ENCODE measurements at regions not wholly inside any gene's neighbourhood (a gene's known extent, or its start where the extent isn't known, plus 50 kb on each side); places are given as distances from the start of the nearest gene placed in this dataset.
"Not testable (repeated sequence)": the region's sequence is repeated elsewhere in the genome, so short reads cannot be mapped to it uniquely, and the experiment has no call there.

DNA sequence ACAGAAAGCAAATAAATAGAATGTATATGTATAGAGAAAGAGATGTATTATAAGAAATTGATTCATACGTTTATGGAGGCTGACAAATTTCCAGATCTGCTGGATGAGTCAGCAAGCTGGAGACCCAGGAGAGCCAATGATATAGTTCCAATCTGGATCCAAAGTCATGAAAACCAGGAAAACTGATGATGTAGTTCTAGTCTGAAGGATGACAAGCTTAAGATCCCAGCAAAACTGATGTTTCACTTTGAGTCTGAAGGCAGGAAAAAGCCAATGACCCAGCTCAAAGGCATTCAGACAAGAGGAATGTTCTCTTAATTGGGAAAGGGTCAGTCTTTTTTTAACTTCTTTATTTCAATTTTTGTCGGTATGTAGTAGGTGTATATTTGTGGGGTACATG is 102.6 kb downstream of the LHFPL1 start:
- no peak for DNase-seq

DNA sequence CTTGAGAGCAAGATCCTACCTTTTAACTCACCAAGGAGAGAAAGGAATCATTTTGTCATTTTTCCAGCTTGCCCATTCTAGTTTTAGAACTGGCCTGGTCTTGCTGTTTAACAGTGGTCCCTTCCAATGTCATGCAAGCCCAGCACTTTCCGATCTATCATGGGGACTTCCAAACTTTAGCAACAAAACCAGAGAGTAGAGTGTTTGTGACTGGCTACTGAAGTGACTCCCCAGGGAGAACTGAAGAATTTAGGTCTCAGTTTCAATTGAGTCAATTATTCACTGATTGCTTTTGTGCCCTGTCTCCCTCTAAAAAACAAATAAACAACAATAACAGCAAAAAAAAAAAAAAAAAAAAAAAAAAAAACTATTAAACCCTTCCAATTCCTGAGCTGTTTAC is 108.3 kb downstream of the LHFPL1 start:
- DNase-seq: no peak

DNA sequence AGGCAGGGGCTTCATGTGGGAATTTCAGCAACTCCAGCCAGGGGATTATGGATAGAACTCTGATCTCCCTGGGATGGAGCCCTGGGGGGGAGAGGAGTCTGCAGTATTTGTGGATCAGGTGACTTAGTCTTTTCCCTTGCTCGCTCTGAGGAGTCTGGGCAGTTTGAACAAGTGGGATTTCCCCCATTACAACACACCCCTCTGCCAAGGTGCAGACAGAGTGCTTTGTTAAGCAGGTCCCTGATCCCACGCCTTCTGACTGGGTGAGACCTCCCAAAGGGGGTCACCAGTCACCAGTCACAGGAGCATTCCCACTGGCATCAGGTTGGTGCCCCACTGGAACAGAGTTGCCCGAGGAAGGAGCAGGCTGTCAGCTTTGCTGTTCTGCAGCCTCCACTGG is 123.9 kb downstream of the LHFPL1 start:
- no peak for DNase-seq

DNA sequence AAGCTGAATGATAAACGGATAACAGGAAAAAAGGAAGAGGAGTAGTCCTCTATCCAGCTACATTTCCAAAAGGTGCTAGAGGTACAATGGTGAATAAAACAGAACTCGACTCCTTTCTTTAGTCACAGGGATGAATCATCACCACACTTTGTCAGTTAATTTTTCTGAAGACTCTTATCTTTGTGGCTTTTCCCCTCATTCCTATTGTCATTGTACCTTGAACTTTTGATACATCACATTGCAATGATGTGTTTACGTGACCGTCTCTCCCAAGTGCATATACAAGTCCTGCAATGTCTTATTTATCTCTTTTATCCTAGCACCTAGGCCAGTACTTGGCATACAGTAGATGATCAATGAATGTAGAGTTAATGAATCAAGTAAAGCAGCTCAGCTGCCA is 134.7 kb downstream of the LHFPL1 start:
- no peak for DNase-seq

DNA sequence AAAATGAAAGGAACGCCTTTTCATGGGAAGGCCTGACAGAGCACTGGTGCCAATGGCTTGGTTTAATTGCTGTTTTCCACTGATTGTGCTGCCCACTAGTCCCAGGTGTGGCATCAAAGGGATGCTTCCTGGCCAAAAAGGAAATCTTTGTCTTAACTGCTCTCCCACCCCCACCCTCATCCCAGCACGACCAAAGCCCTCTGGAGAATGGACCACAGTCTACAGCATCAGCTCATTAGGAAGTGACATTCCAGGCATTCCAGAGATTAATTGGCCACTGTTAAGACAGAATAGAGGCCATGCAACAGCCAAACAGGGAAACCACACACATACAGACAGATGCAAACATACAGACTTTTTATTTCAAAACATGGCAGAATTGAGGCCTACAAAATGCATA is 143.2 kb downstream of the LHFPL1 start:
- no peak for DNase-seq

DNA sequence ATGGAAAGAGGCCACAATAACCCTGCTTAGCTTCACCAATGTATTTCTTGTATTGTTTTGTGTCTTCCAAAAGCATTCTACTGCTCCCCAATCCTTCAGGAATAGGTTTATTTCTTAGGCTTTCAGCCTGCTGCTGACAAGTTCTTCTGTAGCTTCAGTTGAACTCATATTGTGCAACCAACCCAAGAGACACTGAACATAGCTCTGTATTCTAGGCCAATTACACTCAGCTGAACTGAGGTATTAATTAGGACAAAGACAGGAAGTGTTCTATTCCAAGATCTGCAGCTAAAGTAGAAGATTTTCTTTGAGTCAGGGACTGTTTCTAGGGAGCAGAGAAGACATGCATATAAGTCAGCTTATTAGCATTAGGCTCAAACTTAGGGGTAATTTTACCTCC is 151.8 kb downstream of the LHFPL1 start:
- DNase-seq: no peak

DNA sequence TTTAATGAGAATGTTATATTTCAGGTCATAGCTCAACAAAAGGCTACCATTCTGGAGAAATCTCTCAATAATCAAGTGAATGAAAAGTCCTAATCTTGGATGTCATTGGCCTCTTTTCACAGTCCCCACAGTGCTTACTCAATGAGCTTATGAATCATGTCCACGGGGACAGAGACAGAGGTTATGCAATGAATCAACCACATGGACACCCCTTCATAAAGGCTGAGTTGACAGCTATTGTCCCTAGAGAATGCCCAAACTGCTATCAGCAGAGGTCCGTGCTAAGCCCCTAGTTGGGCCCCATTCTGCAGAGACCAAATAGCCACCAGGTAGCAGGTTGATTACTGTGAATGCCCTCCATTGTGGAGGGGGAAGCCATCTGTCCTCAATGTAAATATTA is 158.1 kb downstream of the LHFPL1 start:
- DNase-seq: no peak

DNA sequence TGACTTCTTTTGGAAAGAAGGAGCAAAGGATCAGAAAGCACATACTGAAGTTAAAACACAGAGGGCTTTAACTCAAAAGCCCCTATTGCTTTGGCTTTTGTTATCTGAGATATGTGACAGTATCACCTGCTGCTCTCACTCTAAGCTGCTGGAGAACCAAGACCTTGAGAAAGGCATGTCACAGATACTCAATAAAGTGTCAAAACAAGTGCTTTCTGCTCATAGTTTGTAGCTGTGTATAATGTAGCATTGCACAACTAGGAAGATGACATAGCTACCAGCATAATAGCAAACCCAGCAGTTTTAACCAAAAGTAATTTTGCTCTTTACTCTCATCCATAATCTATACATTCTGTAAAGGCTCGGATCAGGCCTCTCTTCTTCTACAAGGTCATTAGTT is 159.6 kb downstream of the LHFPL1 start:
- no peak for DNase-seq

DNA sequence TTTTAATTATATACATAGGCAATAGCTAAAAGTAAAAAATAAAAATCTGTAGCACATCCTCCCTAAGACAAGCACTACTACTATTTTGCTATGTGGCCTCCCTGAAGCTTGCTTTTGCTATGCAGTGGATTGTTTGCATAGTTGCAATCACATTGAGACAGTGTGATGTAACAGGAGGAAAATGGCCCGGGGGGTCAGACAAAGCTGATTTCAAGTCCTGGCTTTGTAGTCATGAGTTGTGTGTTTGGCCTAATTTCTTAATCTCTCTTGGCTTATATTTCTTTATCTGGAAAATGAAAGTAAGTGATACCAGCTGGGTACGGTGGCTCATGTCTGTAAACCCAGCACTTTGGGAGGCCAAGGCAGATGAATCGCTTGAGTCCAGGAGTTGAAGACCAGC is 166.6 kb downstream of the LHFPL1 start:
- DNase-seq: no peak

DNA sequence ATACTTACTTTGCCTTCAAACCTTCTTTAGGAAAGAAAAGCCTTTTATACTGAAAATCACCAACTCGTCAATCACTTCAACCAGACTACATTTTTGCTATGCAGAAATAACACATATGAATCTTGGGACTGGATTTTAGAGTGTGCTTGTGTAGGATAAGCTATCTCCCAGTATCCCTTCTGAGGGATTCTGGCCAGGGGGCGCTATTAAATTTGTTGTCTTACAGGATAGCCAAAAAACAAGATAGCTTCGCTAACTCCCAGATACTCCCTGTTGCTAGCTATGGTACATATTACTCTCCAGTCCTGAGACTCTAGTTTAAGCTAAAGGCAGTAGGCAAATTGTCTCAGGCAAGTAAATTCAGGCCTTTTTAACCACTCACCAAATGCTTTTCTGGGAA is 167.2 kb downstream of the LHFPL1 start:
- DNase-seq: no peak

DNA sequence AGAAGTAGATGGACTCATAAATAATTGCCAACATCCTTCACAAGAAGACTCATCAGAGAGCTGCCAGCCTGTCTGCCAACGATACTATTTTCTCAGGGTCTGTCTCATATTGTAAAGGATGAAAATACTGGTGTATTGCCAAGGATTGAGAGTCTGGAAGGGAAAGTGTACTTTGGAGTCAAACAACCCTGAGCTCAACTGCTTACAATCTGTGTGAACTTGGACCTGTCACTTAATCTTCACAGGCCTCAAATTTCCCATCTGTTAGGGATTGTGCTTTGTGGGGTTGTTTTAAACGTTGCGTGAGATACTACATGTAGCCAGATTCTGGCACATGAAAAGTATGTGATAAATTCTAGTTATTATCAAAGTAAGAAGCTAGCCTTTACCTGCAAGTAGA is 169.1 kb downstream of the LHFPL1 start:
- DNase-seq: no peak

DNA sequence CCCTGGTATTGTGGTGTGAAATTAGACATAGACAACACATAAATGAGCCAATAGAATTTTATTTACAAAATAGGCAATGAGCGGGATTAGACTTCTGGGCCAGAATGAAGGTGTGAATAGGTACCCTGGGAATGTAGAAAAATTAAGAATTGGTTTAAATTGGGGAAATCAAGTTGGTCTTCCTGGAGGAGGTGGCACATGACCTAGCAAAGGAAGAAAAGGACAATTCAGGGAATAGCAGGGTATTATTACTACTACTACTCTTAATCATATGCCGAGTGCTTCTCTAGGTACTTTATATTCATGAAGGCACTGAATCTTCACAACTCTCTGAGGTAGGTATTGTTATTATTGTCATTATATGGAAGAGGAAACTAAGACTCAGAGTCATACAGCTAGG is 202.1 kb downstream of the LHFPL1 start:
- DNase-seq: no peak

DNA sequence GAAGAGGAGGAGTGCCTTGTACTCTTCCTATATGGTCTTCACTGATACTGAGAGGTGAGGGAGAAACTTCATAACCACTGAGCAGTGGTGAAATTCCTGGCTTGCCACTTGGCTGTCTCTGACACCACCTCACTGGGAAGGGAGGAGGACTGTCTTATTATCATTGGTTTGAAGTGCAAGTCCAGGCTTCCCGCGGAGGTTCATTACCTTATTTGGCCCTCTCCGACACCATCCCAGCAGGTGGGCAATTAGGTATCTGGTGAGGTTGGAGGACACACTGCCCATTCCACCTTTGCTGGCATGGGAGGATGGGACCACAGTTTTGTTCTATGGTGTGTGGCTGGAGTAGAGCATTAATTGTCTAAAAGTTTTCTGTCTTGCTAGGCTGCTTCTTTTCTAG is 206.1 kb downstream of the LHFPL1 start:
- no peak for DNase-seq

DNA sequence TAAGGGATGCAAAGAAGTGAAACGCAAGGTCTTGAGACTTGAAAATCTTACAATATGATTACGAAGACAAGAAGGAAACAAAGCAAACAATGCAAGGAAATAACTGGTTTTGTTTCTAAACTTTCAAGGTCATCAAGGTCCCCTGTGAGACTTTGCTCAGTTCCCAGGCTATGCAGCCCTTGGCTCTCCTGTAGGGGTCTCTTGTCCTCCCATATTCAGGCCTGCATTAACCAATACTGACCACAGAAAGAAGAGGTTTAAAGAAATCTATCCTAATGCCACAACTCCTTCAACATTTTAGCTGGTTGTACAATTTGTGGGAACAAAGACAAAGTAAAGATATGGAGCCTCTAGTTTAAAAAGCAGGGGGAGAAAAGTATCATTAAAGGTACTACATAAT is 209.2 kb downstream of the LHFPL1 start:
- no peak for DNase-seq

DNA sequence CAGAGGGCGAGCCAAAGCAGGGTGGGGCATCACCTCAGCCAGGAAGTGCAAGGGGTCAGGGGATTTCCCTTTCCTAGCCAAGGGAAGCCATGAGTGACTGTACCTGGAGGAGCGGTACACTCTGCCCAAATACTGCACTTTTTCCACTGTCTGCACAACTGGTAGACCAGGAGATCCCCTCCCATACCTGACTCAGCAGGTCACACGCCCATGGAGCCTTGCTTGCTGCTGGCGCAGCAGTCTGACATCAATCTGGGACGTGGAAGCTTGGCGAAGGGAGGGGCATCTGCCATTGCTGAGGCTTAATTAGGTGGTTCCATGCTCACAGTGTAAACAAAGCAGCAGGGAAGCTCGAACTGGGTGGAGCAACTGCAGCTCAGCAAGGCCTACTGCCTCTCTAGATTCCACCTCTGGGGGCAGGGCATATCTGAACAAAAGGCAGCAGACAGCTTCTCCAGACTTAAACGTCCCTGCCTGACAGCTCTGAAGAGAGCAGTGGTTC is 217.7 kb downstream of the LHFPL1 start:
- not testable (repeated sequence) for DNase-seq

DNA sequence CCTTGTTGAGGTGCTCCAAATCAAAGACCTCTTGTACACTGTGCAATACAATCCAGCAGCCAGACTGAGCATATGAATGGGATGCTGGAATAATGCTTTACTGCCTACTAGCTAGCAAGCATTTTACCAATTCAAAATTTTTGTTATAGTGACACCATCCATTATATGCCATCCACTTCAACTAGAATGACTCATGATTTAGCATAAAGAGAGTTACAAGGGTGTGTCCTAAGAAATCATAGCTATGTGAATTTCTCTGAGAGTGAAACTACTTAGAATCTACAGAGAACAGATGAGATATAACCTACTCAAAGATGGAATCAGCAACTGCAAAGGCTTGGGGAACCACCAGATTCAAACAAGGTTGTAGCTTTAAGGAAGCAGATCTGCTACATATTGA is 221.9 kb downstream of the LHFPL1 start:
- no peak for DNase-seq

DNA sequence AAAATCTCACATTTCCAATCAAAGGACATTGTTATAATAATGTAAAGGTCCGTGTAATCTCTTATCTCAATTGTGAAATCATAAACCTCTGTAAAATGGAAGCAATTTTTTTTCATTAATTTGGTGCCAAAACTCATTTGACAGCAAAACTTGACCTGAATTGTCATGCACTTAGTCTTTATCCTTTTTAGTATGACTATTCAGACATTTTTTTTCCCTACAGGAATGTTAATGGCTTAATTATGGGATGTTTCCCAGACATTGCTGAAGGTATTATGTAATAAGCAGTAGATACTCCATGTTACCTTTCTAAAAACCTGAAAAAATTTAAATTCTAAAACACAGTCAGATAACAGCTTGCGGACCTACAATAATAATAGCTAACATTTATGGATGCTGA is 228.9 kb downstream of the LHFPL1 start:
- no peak for DNase-seq

DNA sequence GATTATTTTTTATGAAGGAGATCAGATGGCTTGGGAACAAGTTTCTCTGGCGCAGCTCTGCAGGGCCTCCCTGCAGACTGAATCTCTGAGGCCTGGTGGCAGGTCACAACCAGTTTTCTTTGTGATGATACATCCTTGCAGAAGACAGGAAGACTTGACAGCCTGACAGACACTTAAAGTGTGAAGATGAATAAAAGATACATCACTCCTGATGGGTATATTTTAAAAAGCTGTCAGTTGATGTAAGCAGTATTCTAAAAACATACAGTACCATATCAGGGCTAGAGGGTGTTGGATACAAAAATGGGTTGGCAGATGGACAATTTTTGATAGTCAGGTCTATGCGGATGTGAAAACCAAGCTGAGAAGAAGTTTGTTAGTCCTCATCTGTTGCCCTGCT is 239.5 kb downstream of the LHFPL1 start:
- no peak for DNase-seq

DNA sequence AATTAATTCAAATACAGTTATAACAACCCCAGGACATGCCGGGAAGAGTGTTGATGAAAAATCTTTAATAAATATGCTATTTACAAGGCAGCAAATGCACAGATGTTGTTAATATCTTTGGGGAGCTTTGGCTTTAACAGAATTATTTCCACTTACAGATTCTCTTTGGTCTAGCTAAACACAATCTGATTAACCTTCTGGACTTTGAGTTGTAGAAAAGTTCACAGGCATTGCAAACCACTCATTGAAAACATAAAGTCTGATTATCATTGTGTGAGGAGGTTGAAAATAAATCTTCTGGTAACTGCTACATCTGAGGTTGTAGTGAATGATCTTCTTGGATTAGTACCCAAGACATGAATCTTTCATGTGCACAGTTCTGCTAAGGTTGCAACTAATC is 255.6 kb downstream of the LHFPL1 start:
- DNase-seq: no peak

DNA sequence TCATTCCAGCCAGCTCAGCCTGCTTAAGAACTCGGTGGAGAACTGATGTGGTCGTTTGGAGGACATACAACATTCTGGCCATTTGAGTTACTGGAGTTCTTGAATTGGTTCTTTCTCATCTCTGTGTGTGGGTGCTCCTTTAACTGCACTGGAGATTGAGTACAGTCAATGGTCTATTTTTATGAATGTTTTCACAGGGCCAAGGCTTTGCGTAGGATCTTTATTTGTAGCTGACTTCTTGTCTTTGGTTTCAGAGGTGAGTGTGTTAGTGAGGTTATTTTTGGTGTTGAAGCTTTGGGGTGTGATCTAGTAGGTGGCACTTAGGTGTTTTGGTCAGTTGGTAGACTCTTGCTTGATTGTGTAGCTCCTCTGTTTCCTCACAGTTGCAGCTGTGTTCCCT is 288.4 kb downstream of the LHFPL1 start:
- DNase-seq: no peak

DNA sequence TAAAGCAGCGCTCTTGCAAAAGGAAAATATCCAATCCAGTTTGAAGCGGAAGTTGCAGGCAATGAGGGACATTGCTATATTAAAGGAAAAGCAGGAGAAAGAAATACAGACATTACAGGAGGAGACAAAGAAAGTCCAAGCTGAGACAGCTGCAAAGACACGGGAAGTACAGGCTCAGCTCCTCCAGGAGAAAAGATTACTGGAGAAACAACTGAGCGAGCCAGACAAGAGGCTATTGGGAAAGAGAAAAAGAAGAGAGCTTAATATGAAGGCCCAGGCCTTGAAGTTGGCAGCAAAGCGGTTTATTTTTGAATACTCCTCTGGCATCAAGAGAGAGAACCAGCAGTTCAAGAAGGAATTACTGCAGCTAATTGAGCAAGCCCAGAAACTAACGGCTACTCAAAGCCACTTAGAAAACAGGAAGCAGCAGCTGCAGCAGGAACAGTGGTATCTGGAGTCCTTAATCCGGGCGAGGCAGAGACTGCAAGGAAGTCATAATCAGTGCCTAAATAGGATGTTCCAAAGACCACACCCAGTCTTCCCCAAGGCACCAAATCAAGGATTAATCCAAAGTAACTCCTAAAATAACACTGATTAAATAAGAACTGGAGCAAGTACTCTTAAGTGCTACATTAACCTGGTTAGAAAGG is 298.0 kb downstream of the LHFPL1 start:
- peak in 2 of 51 donors; percentile 0 to 12 for DNase-seq

DNA sequence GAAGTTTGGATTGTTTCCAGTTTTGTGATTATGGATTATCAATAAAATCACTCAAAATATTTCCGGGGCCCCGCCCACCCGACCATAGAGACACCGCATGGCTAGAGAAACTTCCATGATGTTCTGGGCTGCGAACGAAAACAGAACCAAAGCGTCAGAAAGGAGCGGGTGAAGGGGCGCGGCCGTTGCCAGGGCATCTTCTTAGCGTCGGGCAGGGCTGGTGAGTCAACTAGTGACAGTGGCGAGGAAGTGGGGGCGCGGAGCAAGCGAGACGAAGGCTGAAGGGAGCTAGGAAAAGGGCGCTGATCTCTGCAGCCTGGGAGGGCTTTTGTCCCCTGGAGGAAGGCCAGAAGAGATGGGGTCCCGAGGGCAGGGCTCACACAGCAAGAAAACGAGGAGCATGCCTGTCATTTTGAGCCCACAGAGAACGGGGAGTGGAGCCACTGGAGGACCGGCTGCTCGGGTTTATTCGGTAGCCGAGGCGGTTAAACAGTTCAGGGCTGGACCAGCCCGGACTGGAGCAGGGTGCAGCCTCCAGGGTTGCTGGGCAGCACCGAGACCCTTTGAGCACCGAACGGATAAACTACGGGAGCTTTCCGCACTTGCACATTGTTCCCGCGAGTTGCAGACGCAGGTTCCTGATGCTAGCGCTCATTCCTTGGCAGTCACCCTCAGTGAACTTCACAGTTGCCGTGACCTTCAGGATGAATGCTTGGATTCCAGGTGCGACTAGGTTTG is 298.1 kb upstream of the TRPC5 start:
- DNase-seq: no peak

DNA sequence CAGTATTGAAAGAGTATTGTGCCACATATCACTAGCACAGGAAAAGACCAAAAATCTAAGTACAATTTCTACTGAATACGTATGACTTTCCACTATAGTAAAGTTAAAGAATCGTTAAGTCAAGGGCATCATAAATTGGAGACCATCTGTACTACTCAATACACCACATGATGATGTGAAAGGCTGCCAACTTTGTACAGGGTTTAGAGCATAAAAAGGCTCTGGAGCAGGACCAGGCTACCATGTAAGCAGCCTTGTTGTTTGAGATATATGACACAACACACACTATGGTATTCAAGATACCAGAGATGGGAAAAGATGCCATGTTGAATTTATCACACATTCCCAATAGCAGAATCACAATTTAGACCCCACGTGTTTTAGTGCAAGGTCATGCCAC is 294.9 kb upstream of the TRPC5 start:
- no peak for DNase-seq

DNA sequence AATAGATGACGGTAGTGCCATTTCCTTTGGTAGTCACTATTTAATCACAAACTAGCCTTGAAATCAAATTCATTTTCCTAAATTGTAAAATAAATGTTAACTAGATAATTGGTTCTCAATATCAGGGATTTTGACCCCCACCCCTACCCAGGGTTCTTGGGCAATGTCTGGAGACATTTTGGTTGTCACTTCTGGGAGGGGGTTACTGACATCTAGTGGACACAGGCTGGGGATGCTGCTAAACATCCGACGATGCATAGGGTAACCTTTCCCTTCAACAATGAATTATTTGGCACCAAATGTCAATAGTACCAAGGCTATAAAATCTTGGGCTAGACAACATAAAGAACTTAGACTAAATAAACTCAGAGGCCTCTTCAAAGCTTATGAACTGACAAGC is 285.8 kb upstream of the TRPC5 start:
- DNase-seq: no peak

Data from hypothalamus (tissue), 51 donors.